ENCODE measurements at regions not wholly inside any gene's neighbourhood (a gene's known extent, or its start where the extent isn't known, plus 50 kb on each side); places are given as distances from the start of the nearest gene placed in this dataset.

DNA sequence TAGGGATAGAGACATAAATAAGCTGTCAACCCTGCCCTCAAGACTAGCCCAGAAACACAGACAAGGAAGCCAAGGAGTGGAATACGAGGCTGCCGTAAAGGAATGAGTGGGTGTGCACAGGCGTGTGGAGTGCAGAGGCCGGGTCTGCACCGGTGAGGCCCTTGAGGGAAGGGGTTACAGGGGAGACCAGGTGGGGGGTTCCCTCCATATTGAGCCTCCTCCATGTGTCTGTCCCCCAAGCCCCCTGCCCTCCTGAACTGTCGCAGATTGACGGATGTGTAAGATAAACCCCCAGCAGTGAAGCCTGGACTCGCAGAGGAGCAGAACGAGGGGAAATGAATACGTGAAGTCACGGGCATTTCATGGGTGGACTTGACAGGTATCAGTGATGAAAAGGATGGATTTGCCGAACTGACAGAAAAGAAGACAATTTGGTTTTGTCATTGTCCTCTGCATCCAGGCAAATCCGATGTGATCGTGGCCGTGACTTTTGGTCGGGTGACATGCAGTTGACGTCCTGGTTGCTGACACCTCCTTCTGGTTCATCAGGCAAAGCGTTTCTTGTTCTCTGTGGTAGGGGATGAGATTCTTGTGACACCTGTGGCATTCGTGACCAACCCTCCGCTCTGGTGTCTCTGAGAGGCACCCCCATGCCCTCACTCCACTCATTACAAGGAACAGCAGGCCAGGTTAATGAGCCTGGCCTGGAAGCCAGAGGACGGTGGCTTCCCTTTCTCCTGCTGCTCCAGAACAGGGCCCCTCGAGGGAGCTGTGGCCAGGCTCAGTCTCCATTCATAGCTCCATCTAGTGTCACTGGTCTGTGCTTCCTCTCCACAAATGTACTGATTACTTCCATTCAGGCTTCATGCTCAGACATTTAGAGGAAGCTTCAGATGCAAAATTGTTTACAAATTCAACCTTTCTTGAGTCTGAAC, 223.1 kb upstream of the B3GAT1 start:
- Histone ChIP-seq H3K27ac (no peak overlapping the region), H3K36me3 (no peaks in the 10 kb centered on the region), H3K4me3 (no peak overlapping the region), H3K9me3 (no peaks in the 10 kb centered on the region), H3K4me1 (no peaks in the 10 kb centered on the region), H3K27me3 (no peaks in the 10 kb centered on the region)
- DNase-seq (no peak), ATAC-seq (no peak)
- intact Hi-C loops (cut with DNase I) = no loop called here
- TF ChIP-seq, protein P1, sequence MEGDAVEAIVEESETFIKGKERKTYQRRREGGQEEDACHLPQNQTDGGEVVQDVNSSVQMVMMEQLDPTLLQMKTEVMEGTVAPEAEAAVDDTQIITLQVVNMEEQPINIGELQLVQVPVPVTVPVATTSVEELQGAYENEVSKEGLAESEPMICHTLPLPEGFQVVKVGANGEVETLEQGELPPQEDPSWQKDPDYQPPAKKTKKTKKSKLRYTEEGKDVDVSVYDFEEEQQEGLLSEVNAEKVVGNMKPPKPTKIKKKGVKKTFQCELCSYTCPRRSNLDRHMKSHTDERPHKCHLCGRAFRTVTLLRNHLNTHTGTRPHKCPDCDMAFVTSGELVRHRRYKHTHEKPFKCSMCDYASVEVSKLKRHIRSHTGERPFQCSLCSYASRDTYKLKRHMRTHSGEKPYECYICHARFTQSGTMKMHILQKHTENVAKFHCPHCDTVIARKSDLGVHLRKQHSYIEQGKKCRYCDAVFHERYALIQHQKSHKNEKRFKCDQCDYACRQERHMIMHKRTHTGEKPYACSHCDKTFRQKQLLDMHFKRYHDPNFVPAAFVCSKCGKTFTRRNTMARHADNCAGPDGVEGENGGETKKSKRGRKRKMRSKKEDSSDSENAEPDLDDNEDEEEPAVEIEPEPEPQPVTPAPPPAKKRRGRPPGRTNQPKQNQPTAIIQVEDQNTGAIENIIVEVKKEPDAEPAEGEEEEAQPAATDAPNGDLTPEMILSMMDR (IDR thresholded peaks at IDR 0.05) = no peak

DNA sequence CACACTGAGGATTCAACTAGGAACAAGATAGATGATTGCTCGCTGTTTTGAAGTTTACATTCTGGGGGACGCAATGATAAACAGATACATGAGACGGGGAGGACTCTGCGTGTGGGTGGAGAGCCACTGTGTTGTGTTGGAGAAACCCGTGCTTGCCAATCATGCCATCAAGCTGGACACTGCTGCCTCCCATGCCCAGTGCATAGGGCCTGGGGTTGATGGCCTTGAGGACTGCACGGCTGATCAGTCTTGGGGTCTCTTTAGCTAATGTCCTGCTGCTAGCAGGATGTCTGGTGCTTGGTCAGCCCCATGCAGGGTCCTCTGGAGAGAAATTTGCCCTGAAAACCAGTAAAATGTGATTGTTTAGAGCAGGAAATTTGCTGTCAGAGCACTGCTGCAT, 221.2 kb upstream of the B3GAT1 start:
- Histone ChIP-seq H3K4me3 (no peak overlapping the region), H3K9me3 (no peaks in the 10 kb centered on the region), H3K36me3 (no peaks in the 10 kb centered on the region), H3K4me1 (no peaks in the 10 kb centered on the region), H3K27me3 (no peaks in the 10 kb centered on the region), H3K27ac (no peak overlapping the region)
- DNase-seq (no peak), ATAC-seq (no peak)
- intact Hi-C loops (cut with DNase I) = no loop called here
- TF ChIP-seq, protein P1 (IDR thresholded peaks at IDR 0.05) = no peak

DNA sequence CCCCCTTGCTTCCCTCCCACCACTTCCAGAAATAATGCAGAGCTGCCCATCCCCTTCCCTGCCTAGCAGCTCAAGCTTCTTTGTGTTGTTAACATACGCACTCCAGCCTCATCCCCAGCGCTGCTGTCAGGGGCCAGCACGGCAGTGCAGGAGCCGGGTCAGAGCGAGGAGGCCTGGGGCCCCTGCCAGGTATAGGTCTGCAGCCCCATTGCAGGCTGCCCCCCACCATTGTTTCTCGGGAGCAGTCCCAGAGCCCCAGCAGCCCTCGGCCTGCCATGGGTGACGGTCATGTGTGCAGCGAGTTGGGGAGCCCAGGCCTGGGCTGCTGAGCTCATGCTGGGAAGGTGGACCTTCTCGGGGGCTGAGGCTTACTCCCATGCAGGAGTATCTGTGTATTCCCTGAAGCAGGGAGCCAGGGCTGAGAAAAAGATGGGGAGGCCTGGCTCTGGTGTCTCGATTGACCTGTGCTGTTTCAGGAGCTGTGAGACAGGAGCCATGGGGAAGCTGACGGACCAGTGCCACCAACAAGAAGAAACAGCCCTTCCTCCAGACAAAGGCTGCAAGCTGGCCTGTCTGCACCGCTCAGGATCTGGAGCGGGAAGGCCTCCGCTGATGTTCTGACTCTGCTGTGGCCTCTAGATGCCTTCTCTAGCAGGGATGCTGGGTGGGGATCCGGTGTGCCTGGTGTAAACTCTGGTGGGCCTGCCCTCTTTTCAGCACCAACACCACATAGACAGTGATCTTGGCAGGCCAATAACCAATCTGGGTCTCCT, 220.5 kb upstream of the B3GAT1 start:
- no peaks in the 10 kb centered on the region for H3K36me3 ChIP-seq
- no peaks in the 10 kb centered on the region for H3K4me1 ChIP-seq
- no peaks in the 10 kb centered on the region for H3K9me3 ChIP-seq
- TF ChIP-seq, protein P1 (IDR thresholded peaks at IDR 0.05) = no peak
- H3K27me3 ChIP-seq = no peaks in the 10 kb centered on the region
- ATAC-seq = no peak
- H3K27ac ChIP-seq = no peak overlapping the region
- DNase-seq = no peak
- H3K4me3 ChIP-seq = no peak overlapping the region
- intact Hi-C loops (cut with DNase I) = no loop called here

DNA sequence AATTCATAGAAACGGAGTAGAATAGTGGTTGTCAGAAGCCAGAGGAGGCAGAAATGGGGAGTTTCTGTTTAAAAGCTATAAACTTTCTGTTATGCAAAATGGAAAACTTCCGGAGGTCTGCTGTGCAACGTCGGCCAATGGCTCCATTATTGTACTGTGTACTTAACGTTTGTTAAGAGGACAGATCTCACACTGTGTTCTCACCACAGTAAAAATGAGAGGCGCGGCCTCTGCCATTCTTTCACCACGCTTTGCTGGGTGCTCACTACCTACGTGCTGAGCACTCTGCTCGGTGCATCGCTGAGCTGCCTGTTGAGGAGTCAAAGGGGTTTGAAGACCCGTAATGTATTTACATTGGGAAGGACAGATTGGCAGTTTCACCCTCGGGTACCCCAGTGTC, 218.8 kb upstream of the B3GAT1 start:
- TF ChIP-seq, protein P1 (IDR thresholded peaks at IDR 0.05) = no peak
- DNase-seq (no peak), ATAC-seq (no peak)
- Histone ChIP-seq H3K9me3 (no peaks in the 10 kb centered on the region), H3K27me3 (no peaks in the 10 kb centered on the region), H3K36me3 (no peaks in the 10 kb centered on the region), H3K4me1 (no peaks in the 10 kb centered on the region), H3K27ac (no peak overlapping the region), H3K4me3 (no peak overlapping the region)
- intact Hi-C loops (cut with DNase I) = no loop called here

DNA sequence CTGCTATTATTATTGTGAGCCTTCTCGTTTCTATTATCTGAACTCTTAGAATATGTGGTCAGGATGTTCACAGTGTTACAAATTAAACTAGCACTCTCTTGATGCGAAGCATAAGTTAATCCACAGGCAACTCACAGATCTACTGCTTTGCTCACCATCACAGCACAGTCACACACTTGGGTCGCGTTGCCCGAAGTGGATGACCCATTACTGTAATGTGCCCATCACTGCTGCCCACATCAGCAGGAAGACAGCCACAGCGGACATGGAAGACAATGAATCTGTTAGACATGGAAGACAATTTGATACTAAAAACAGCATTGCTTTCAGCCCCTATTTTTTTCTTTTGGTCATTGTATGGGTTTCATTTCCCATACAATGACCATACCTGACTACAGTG, 216.4 kb upstream of the B3GAT1 start:
- intact Hi-C loops (cut with DNase I) = no loop called here
- Histone ChIP-seq H3K4me3 (no peak overlapping the region), H3K27me3 (no peaks in the 10 kb centered on the region), H3K27ac (no peak overlapping the region), H3K9me3 (no peaks in the 10 kb centered on the region), H3K36me3 (no peaks in the 10 kb centered on the region), H3K4me1 (no peaks in the 10 kb centered on the region)
- no peak for ATAC-seq
- no peak for DNase-seq
- TF ChIP-seq, protein P1 (IDR thresholded peaks at IDR 0.05) = no peak

Data from upper lobe of right lung (tissue), 1 donor.